GM21390 (cell line): ENCODE measurements at regions not wholly inside any gene's neighbourhood (a gene's known extent, or its start where the extent isn't known, plus 50 kb on each side); places are given as distances from the start of the nearest gene placed in this dataset.

Source experiments
- ATAC-seq: cut with Tn5 transposase; IDR thresholded peaks from one replicate; pipeline ENCODE4 v1.9.1; 2021; ENCODE audit not compliant: unreplicated experiment

GRCh38 chr10:36187380-36188079, 545.4 kb upstream of the FZD8 start:
- ATAC-seq = no peak

DNA sequence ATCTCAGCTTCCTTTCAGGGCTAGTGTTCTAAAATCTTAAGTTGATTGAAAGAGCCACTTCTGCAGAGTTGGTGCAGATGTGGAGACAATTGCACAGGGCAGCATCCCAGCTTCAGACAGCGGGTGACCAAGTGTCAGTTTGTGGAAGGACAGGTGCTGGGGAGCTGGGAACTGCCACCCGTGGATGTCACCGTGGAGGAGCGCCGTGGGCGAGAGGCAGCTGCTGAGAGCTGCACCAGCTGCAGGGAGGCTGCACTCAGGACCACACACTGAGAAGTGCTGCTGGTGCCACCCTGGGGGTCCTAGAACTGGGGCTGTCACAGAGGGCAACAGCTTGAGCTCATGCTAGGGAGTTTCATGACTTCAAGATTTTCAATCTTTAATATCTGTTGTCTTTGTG, 543.0 kb upstream of the FZD8 start:
- ATAC-seq = no peak

DNA sequence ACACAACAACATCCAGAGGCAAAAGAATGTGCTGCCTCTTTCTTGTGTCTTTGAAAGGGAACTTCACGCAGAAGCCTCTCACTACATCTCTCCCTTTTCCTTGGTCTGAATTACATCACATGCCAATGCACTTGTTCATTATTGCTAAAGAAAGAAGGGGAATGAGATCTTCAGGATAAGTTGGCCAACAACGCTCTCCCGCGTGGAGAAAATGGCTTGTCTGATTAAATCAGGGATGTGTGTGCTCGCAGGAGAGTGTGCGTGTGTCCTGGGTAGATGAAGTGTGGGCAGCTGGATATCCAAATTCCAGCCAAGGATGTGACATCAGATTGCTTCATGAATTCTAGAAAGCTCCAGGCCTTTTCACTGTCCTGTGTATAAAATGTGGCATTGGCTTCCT, 541.6 kb upstream of the FZD8 start:
- no peak for ATAC-seq

- ATAC-seq = no peak
These were observed 541.0 kb upstream of the FZD8 start for GRCh38 chr10:36183056-36183455.

GRCh38 chr10:36182606-36183005, 540.5 kb upstream of the FZD8 start:
- ATAC-seq = no peak

- no peak for ATAC-seq
These were observed 540.1 kb upstream of the FZD8 start for GRCh38 chr10:36182179-36182566.

DNA sequence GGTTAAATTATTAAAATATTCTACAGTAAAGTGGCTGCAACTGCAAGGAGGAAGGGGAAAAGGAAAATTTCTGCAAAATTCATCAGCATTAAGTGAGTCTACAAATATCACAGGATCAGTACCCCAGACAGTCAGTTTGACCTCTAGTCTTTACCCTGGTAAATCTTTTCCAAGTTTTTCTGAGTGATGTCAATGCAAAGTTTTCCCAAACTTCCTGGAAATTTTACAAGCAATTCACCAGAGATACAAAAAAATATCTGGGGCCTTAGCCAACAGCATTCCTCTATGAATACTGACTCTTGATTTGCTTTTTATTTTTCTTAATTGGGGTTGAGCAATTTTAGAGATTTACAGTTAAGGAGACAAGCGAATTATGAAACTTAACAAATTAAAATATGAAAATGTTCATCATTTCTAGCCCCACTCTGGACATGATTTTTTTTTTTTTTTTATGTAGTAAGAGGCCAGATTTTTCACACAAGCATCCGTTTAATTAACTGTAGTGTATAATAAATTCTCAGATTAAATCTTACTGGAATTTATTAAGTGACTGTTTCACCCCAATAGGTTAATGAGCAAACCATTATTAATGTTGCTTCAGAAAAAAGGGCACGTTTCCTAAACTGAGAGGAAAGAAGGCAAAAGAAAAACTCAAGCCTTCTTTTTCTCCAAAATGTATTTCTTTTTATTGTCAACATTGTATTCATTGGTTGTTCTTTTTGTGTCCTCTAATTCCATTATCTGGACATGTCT, 539.5 kb upstream of the FZD8 start:
- ATAC-seq = no peak

- no peak for ATAC-seq
These were observed 536.5 kb upstream of the FZD8 start for GRCh38 chr10:36178616-36179015.

DNA sequence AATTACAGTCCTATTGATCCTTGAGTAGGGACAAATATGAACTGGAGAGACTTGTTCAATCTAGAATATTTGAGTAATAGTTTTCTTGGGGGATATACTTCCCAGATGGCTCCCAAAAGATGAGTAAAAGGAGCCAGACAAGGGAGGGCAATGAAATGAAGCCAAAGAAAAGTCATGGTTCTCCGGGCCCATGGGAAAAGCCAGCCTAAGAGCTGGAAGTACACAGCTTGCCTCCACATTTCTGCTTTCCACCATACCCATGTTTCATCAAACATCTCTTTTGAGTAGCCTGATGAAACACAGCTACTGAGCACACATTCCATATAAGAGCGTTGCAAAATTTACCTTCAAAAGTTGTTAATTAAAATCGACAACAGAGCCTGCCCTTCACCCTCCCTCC, 535.0 kb upstream of the FZD8 start:
- no peak for ATAC-seq

DNA sequence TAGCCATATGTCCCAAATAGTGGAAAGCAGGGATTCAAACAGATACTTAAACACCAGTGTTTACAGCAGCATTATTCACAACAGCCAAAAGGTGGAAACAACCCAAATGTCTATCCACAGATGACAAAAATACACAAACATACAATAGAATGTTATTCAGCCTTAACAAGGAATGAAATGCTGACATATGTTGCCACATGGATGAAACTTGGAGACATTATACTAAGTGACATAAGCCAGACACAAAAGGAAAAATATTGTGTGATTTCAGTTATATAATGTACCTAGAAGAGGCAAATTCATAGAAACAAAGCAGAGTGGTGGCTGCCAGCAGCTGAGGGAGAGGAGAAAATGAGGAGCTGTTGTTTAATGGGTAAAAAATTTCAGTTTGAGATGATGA, 533.9 kb upstream of the FZD8 start:
- ATAC-seq = no peak

DNA sequence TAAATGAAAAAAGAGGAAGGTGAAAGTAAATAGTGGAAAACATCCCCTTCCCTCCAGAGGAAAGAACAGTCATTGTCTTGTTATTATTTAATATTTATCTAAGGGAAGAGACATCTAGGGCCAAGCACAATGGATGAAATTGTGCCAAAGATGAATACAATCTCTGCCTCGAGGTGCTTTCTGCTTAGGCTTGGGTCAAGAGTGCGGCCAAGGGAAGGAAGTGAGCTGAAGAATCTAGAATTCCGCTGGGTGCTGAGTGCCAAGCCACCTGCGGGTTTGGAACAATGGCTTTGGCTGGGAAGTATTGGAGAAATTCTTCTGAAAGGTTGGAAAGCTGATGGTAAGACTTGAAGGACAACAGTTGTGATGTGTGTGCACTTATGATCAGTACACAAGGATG, 531.3 kb upstream of the FZD8 start:
- ATAC-seq = no peak

- no peak for ATAC-seq
These were observed 530.2 kb upstream of the FZD8 start for GRCh38 chr10:36171953-36172940.

DNA sequence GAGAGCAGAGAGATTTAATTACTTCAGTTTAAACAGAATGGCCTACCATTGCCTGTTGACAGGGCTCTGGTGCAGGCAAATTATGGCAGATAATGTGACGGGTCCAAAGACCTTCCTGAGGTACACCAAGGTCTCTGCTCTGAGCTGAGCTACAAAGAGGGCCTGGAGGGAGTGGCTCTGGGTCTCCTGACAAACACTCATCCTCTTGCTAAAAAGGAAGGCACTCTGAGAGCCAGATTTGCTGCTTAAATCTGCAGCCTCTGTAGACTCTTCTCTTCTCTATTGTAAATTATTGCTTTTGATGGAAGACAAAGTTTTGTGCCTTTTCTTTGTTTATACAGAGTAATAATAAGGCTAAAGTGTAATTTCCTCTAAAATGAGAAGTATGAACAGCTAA, 529.5 kb upstream of the FZD8 start:
- no peak for ATAC-seq

DNA sequence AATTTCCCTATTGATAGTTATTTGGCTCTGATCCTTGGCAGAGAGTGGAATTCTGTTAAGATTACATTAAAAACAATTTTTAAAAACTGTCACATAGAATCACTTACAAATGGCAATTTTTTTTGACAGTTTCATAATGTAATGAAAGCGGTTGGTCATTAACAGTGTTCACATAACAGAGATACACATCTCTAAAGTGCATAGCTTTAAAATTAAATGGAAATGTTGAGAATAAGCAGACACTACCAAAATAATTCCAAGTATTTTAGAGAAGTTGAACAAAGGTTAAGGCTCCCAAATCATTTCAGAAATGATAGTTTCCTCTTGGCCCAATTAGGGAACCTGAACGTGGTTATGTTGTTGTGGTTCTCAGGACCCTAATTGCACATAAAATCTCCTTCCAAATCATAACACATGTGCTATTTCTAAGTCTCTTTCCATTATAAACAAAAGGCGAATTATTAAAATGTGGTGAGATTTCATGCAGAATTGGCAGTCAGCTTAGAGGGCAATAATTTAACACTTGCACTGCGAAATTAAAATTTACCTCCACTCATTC, 528.9 kb upstream of the FZD8 start:
- no peak for ATAC-seq

GRCh38 chr10:36170142-36170719, 528.1 kb upstream of the FZD8 start:
- ATAC-seq = no peak

DNA sequence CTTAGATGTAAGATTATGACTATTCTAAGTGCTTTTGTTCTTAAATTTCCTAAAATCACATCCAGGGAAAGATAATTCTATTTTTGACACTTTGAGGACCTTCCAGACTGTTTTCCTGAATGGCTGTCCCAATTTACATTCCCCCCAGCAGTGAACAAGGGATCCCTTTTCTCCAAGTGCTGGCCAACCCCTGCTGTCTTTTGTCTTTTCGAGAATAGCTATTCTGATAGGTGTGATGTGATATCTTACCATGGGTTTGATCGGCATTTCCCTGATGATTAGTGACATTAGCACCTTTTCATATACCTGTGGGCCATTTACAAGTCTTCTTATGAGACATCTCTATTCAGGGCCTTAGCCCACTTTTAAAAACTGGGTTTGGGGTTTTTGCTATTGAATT, 526.7 kb upstream of the FZD8 start:
- no peak for ATAC-seq

DNA sequence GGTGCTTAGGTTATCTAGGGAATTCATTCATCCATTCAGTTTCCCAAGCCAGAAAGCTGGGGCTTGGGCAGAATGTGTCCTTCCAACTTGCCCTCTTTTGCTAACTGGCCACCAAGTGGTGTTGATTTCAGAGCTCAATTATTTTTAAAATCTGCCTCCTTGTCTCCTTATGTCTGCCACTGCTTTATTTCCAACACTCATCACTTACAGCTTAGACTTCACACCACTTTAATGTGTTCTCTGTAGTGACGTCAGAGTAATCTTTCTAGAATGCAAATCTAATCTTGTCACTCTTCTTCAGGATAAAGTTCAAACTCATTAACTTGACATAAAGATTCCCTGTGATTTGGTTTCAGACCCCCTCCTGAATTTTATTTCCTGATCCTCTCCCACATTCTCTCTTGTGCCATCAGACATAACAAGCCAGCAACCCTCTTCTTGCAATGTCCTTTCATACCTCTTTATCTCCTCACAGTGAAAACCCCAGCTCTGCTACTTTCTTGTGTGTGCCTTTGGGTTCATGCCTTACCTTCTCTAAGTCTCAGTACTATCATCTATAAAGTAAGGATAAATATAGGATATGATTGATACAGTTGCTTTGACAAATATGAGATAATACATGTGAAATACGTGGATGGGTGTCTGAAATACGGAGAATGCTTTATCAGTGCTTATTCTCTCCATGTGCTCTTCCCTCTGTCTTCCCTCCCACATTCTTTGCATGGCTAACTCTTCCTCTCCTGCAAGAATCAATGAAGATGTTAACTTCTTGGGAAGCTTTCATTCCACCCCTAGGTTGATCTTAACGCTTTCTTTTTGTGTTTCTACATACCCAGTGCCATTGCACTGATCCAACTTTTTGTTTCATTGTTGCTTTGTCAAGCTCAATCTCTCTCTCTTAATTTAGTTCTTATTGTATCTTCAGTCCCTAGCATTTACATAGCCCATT, 522.7 kb upstream of the FZD8 start:
- ATAC-seq = no peak

GRCh38 chr10:36163827-36164226, 521.7 kb upstream of the FZD8 start:
- ATAC-seq = no peak

GRCh38 chr10:36157486-36157885, 515.4 kb upstream of the FZD8 start:
- no peak for ATAC-seq

GRCh38 chr10:36148207-36148606, 506.1 kb upstream of the FZD8 start:
- ATAC-seq = no peak
